MM.1S (cell line): ENCODE measurements at regions not wholly inside any gene's neighbourhood (a gene's known extent, or its start where the extent isn't known, plus 50 kb on each side); places are given as distances from the start of the nearest gene placed in this dataset.

ENCODE experiments used
- CTCF ChIP-seq: fragments of 300-600 bp; sonication (generic); IDR thresholded peaks from 2 replicates; pipeline ENCODE4 v1.5.1; 2016; ENCODE audit warnings: antibody characterized with exemption, low read length, mixed read lengths
- EZH2 ChIP-seq: fragments of 300-600 bp; sonication (generic); optimal IDR thresholded peaks from 2 replicates; pipeline ENCODE3; 2017; ENCODE audit warnings: low read depth, mild to moderate bottlenecking, antibody characterized with exemption, low read length, mixed read lengths

GRCh38 chr3:63199606-63200005 lies 78.5 kb upstream of the SYNPR start:
- no peak for TF ChIP-seq CTCF
- no peak for TF ChIP-seq EZH2
